ENCODE measurements at regions not wholly inside any gene's neighbourhood (a gene's known extent, or its start where the extent isn't known, plus 50 kb on each side); places are given as distances from the start of the nearest gene placed in this dataset.
"Not testable (repeated sequence)": the region's sequence is repeated elsewhere in the genome, so short reads cannot be mapped to it uniquely, and the experiment has no call there.

- H3K27me3 Mint-ChIP-seq: no peaks in the 10 kb centered on the region
- no peak for DNase-seq
- Histone ChIP-seq H3K4me3 (ENCODE audit: low read length) (no peak overlapping the region), H3K9me3 (ENCODE audit: low read length) (peaks cover 7% of the 10 kb centered on the region), H3K4me1 (ENCODE audit: insufficient read depth, low read length) (no peaks in the 10 kb centered on the region), H3K27me3 (ENCODE audit: insufficient read depth, low read length, poor library complexity, severe bottlenecking) (no peaks in the 10 kb centered on the region), H3K36me3 (ENCODE audit: insufficient read depth, low read length) (no peaks in the 10 kb centered on the region), H3K27ac (ENCODE audit: low read depth, low read length) (no peak overlapping the region)
- H3K4me3 Mint-ChIP-seq: no peak overlapping the region
- no peak overlapping the region for H3K27ac Mint-ChIP-seq
- ChIA-PET POLR2A (no interaction called here), CTCF (no interaction called here)
- H3K4me1 Mint-ChIP-seq: no peaks in the 10 kb centered on the region
- peaks cover 7 to 24% (median 20%) of the 10 kb centered on the region in 5 donors for H3K9me3 Mint-ChIP-seq
- no peaks in the 10 kb centered on the region for H3K36me3 Mint-ChIP-seq
Observed at GRCh38 chr7:68244389-68244788, 1247.8 kb downstream of the TYW1 start.

GRCh38 chr7:68245688-68246087 lies 1249.1 kb downstream of the TYW1 start:
- Mint-ChIP-seq H3K36me3 (no peaks in the 10 kb centered on the region), H3K4me3 (no peak overlapping the region), H3K9me3 (peaks cover 11 to 26% (median 20%) of the 10 kb centered on the region in 5 donors), H3K4me1 (no peaks in the 10 kb centered on the region), H3K27me3 (no peaks in the 10 kb centered on the region), H3K27ac (no peak overlapping the region)
- no peaks in the 10 kb centered on the region for H3K4me1 ChIP-seq (ENCODE audit: insufficient read depth, low read length)
- no peak overlapping the region for H3K4me3 ChIP-seq (ENCODE audit: low read length)
- no peaks in the 10 kb centered on the region for H3K36me3 ChIP-seq (ENCODE audit: insufficient read depth, low read length)
- H3K9me3 ChIP-seq (ENCODE audit: low read length): peaks cover 8% of the 10 kb centered on the region
- CTCF ChIA-PET: no interaction called here
- H3K27me3 ChIP-seq (ENCODE audit: insufficient read depth, low read length, poor library complexity, severe bottlenecking): no peaks in the 10 kb centered on the region
- POLR2A ChIA-PET: no interaction called here
- no peak overlapping the region for H3K27ac ChIP-seq (ENCODE audit: low read depth, low read length)
- no peak for DNase-seq

- ChIA-PET POLR2A (no interaction called here), CTCF (no interaction called here)
- Histone ChIP-seq H3K4me1 (ENCODE audit: insufficient read depth, low read length) (no peaks in the 10 kb centered on the region), H3K4me3 (ENCODE audit: low read length) (no peak overlapping the region), H3K36me3 (ENCODE audit: insufficient read depth, low read length) (no peaks in the 10 kb centered on the region), H3K27ac (ENCODE audit: low read depth, low read length) (no peak overlapping the region), H3K9me3 (ENCODE audit: low read length) (peaks cover 8% of the 10 kb centered on the region), H3K27me3 (ENCODE audit: insufficient read depth, low read length, poor library complexity, severe bottlenecking) (no peaks in the 10 kb centered on the region)
- Mint-ChIP-seq H3K4me1 (no peaks in the 10 kb centered on the region), H3K4me3 (no peak overlapping the region), H3K9me3 (peaks cover 10 to 22% (median 15%) of the 10 kb centered on the region in 5 donors), H3K27ac (no peak overlapping the region), H3K36me3 (no peaks in the 10 kb centered on the region), H3K27me3 (no peaks in the 10 kb centered on the region)
- no peak for DNase-seq
Observed at GRCh38 chr7:68246189-68246633, 1249.6 kb downstream of the TYW1 start.

- no peak for DNase-seq
- no peak overlapping the region for H3K4me3 ChIP-seq (ENCODE audit: low read length)
- no peak overlapping the region for H3K27ac Mint-ChIP-seq
- H3K4me3 Mint-ChIP-seq: no peak overlapping the region
- peaks cover 8% of the 10 kb centered on the region for H3K9me3 ChIP-seq (ENCODE audit: low read length)
- ChIA-PET POLR2A (no interaction called here), CTCF (no interaction called here)
- H3K27ac ChIP-seq (ENCODE audit: low read depth, low read length): no peak overlapping the region
- H3K4me1 Mint-ChIP-seq: no peaks in the 10 kb centered on the region
- H3K27me3 ChIP-seq (ENCODE audit: insufficient read depth, low read length, poor library complexity, severe bottlenecking): no peaks in the 10 kb centered on the region
- H3K27me3 Mint-ChIP-seq: no peaks in the 10 kb centered on the region
- peaks cover 8 to 18% (median 15%) of the 10 kb centered on the region in 5 donors for H3K9me3 Mint-ChIP-seq
- no peaks in the 10 kb centered on the region for H3K4me1 ChIP-seq (ENCODE audit: insufficient read depth, low read length)
- H3K36me3 Mint-ChIP-seq: no peaks in the 10 kb centered on the region
- no peaks in the 10 kb centered on the region for H3K36me3 ChIP-seq (ENCODE audit: insufficient read depth, low read length)
Observed at GRCh38 chr7:68247126-68247525, 1250.5 kb downstream of the TYW1 start.

GRCh38 chr7:68247571-68247970 lies 1250.9 kb downstream of the TYW1 start:
- Mint-ChIP-seq H3K27ac (peak overlapping the region in 1 of 8 donors; percentile 7), H3K9me3 (peaks cover 8 to 18% (median 17%) of the 10 kb centered on the region in 5 donors), H3K4me3 (no peak overlapping the region), H3K4me1 (no peaks in the 10 kb centered on the region), H3K36me3 (no peaks in the 10 kb centered on the region), H3K27me3 (no peaks in the 10 kb centered on the region)
- no peaks in the 10 kb centered on the region for H3K4me1 ChIP-seq (ENCODE audit: insufficient read depth, low read length)
- H3K36me3 ChIP-seq (ENCODE audit: insufficient read depth, low read length): no peaks in the 10 kb centered on the region
- H3K27ac ChIP-seq (ENCODE audit: low read depth, low read length): no peak overlapping the region
- ChIA-PET CTCF (no interaction called here), POLR2A (no interaction called here)
- no peak for DNase-seq
- no peak overlapping the region for H3K4me3 ChIP-seq (ENCODE audit: low read length)
- peaks cover 8% of the 10 kb centered on the region for H3K9me3 ChIP-seq (ENCODE audit: low read length)
- no peaks in the 10 kb centered on the region for H3K27me3 ChIP-seq (ENCODE audit: insufficient read depth, low read length, poor library complexity, severe bottlenecking)

GRCh38 chr7:68248973-68249372 lies 1252.3 kb downstream of the TYW1 start:
- POLR2A ChIA-PET: no interaction called here
- H3K36me3 ChIP-seq (ENCODE audit: insufficient read depth, low read length): no peaks in the 10 kb centered on the region
- H3K27ac ChIP-seq (ENCODE audit: low read depth, low read length): no peak overlapping the region
- Mint-ChIP-seq H3K4me1 (no peaks in the 10 kb centered on the region), H3K27me3 (no peaks in the 10 kb centered on the region), H3K4me3 (no peak overlapping the region), H3K27ac (no peak overlapping the region), H3K36me3 (no peaks in the 10 kb centered on the region), H3K9me3 (peaks cover 8 to 19% (median 14%) of the 10 kb centered on the region in 5 donors)
- no peak for DNase-seq
- H3K9me3 ChIP-seq (ENCODE audit: low read length): peaks cover 8% of the 10 kb centered on the region
- no peak overlapping the region for H3K4me3 ChIP-seq (ENCODE audit: low read length)
- no peaks in the 10 kb centered on the region for H3K4me1 ChIP-seq (ENCODE audit: insufficient read depth, low read length)
- CTCF ChIA-PET: no interaction called here
- H3K27me3 ChIP-seq (ENCODE audit: insufficient read depth, low read length, poor library complexity, severe bottlenecking): no peaks in the 10 kb centered on the region

GRCh38 chr7:68249611-68250010 lies 1253.0 kb downstream of the TYW1 start:
- no peak for DNase-seq
- Mint-ChIP-seq H3K27me3 (no peaks in the 10 kb centered on the region), H3K36me3 (no peaks in the 10 kb centered on the region), H3K4me3 (no peak overlapping the region), H3K9me3 (peaks cover 8 to 19% (median 10%) of the 10 kb centered on the region in 5 donors), H3K4me1 (no peaks in the 10 kb centered on the region), H3K27ac (no peak overlapping the region)
- ChIA-PET POLR2A (no interaction called here), CTCF (no interaction called here)
- Histone ChIP-seq H3K4me1 (ENCODE audit: insufficient read depth, low read length) (no peaks in the 10 kb centered on the region), H3K9me3 (ENCODE audit: low read length) (peaks cover 8% of the 10 kb centered on the region), H3K36me3 (ENCODE audit: insufficient read depth, low read length) (no peaks in the 10 kb centered on the region), H3K4me3 (ENCODE audit: low read length) (no peak overlapping the region), H3K27ac (ENCODE audit: low read depth, low read length) (no peak overlapping the region), H3K27me3 (ENCODE audit: insufficient read depth, low read length, poor library complexity, severe bottlenecking) (no peaks in the 10 kb centered on the region)

- H3K4me3 Mint-ChIP-seq: no peak overlapping the region
- no peak for DNase-seq
- no peaks in the 10 kb centered on the region for H3K36me3 ChIP-seq (ENCODE audit: insufficient read depth, low read length)
Observed at GRCh38 chr7:68250143-68250542, 1253.5 kb downstream of the TYW1 start.

GRCh38 chr7:68254815-68255214 lies 1258.2 kb downstream of the TYW1 start:
- H3K4me3 ChIP-seq (ENCODE audit: low read length); H3K4me1 ChIP-seq (ENCODE audit: insufficient read depth, low read length); H3K36me3 Mint-ChIP-seq; H3K27me3 ChIP-seq (ENCODE audit: insufficient read depth, low read length, poor library complexity, severe bottlenecking); H3K4me3 Mint-ChIP-seq; H3K4me1 Mint-ChIP-seq; H3K27ac ChIP-seq (ENCODE audit: low read depth, low read length); H3K9me3 ChIP-seq (ENCODE audit: low read length); H3K36me3 ChIP-seq (ENCODE audit: insufficient read depth, low read length); POLR2A ChIA-PET; DNase-seq; H3K27ac Mint-ChIP-seq; H3K9me3 Mint-ChIP-seq; H3K27me3 Mint-ChIP-seq; CTCF ChIA-PET: not testable (repeated sequence)

More at GRCh38 chr7:68250143-68250542, 1253.5 kb downstream of the TYW1 start:
- peaks cover 8 to 19% (median 11%) of the 10 kb centered on the region in 5 donors for H3K9me3 Mint-ChIP-seq
- ChIA-PET POLR2A (no interaction called here), CTCF (no interaction called here)
- H3K27me3 Mint-ChIP-seq: no peaks in the 10 kb centered on the region
- Histone ChIP-seq H3K4me1 (ENCODE audit: insufficient read depth, low read length) (no peaks in the 10 kb centered on the region), H3K27ac (ENCODE audit: low read depth, low read length) (no peak overlapping the region), H3K27me3 (ENCODE audit: insufficient read depth, low read length, poor library complexity, severe bottlenecking) (no peaks in the 10 kb centered on the region), H3K4me3 (ENCODE audit: low read length) (no peak overlapping the region), H3K9me3 (ENCODE audit: low read length) (peaks cover 8% of the 10 kb centered on the region)
- no peaks in the 10 kb centered on the region for H3K4me1 Mint-ChIP-seq
- no peak overlapping the region for H3K27ac Mint-ChIP-seq
- H3K36me3 Mint-ChIP-seq: no peaks in the 10 kb centered on the region
